HL-60 (cell line): ENCODE measurements at regions not wholly inside any gene's neighbourhood (a gene's known extent, or its start where the extent isn't known, plus 50 kb on each side); places are given as distances from the start of the nearest gene placed in this dataset.

Source experiments
- DNase-seq, 2 experiments: peaks; one replicate each; pipeline ENCODE4 v3.0.0-alpha.2; 2010 to 2020; ENCODE audit warnings: low read depth in 1 of 2, low spot score in 1 of 2
- H3K27ac ChIP-seq: fragments of 250-450 bp; sonication (Bioruptor Pico); replicated peaks from 2 replicates; pipeline ENCODE4 v1.5.1; 2020; ENCODE audit warnings: mild to moderate bottlenecking, moderate library complexity
- H3K27me3 ChIP-seq: fragments of 250-450 bp; sonication (Bioruptor Pico); 2 replicates; pipeline ENCODE4 v1.5.1; 2021; ENCODE audit warnings: mild to moderate bottlenecking, moderate library complexity; ENCODE audit not compliant: insufficient read depth, poor library complexity, severe bottlenecking
- H3K4me3 ChIP-seq: replicated peaks from 2 replicates; pipeline ENCODE4 v1.5.1; 2011; ENCODE audit warnings: mild to moderate bottlenecking, control low read depth, low read length; ENCODE audit not compliant: insufficient read depth
- CTCF ChIP-seq: IDR thresholded peaks from one replicate; pipeline ENCODE4 v1.5.1; 2011; ENCODE audit warnings: low read length, control low read depth, inconsistent platforms; ENCODE audit not compliant: insufficient read depth
- GABPA ChIP-seq: IDR thresholded peaks from 2 replicates; pipeline ENCODE4 v1.6.1; 2012; ENCODE audit warnings: low read depth
- POLR2AphosphoS5 ChIP-seq: IDR thresholded peaks from 2 replicates; pipeline ENCODE4 v1.6.1; 2012; ENCODE audit warnings: low read depth
- SPI1 ChIP-seq: IDR thresholded peaks from 2 replicates; pipeline ENCODE4 v1.6.1; 2012; ENCODE audit warnings: low read depth, mild to moderate bottlenecking, borderline replicate concordance
- TF ChIP-seq, protein P1 (sequence below): IDR thresholded peaks from 2 replicates; pipeline ENCODE4 v1.6.1; 2012; ENCODE audit warnings: low read depth; ENCODE audit not compliant: insufficient replicate concordance

- H3K27me3 ChIP-seq: peaks cover 2% of the 10 kb centered on the region
- no peak overlapping the region for H3K4me3 ChIP-seq
- no peak for TF ChIP-seq SPI1
- no peak for TF ChIP-seq POLR2AphosphoS5
- no peak overlapping the region for H3K27ac ChIP-seq
- no peak for DNase-seq
These were observed 58.0 kb upstream of the OLFM1 start for GRCh38 chr9:135029463-135029862.

GRCh38 chr9:135029871-135030565 lies 57.5 kb upstream of the OLFM1 start:
- Histone ChIP-seq H3K27ac (no peak overlapping the region), H3K27me3 (peaks cover 2% of the 10 kb centered on the region), H3K4me3 (no peak overlapping the region)
- no peak for TF ChIP-seq SPI1
- TF ChIP-seq CTCF: no peak
- TF ChIP-seq POLR2AphosphoS5: no peak
- no peak for TF ChIP-seq GABPA
- TF ChIP-seq, protein P1, sequence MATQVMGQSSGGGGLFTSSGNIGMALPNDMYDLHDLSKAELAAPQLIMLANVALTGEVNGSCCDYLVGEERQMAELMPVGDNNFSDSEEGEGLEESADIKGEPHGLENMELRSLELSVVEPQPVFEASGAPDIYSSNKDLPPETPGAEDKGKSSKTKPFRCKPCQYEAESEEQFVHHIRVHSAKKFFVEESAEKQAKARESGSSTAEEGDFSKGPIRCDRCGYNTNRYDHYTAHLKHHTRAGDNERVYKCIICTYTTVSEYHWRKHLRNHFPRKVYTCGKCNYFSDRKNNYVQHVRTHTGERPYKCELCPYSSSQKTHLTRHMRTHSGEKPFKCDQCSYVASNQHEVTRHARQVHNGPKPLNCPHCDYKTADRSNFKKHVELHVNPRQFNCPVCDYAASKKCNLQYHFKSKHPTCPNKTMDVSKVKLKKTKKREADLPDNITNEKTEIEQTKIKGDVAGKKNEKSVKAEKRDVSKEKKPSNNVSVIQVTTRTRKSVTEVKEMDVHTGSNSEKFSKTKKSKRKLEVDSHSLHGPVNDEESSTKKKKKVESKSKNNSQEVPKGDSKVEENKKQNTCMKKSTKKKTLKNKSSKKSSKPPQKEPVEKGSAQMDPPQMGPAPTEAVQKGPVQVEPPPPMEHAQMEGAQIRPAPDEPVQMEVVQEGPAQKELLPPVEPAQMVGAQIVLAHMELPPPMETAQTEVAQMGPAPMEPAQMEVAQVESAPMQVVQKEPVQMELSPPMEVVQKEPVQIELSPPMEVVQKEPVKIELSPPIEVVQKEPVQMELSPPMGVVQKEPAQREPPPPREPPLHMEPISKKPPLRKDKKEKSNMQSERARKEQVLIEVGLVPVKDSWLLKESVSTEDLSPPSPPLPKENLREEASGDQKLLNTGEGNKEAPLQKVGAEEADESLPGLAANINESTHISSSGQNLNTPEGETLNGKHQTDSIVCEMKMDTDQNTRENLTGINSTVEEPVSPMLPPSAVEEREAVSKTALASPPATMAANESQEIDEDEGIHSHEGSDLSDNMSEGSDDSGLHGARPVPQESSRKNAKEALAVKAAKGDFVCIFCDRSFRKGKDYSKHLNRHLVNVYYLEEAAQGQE: no peak
- no peak for DNase-seq

- Histone ChIP-seq H3K27me3 (peaks cover 2% of the 10 kb centered on the region), H3K27ac (no peak overlapping the region), H3K4me3 (no peak overlapping the region)
- TF ChIP-seq SPI1 (no peak), CTCF (no peak), POLR2AphosphoS5 (no peak), GABPA (no peak)
- TF ChIP-seq, protein P1: no peak
- no peak for DNase-seq
These were observed 56.8 kb upstream of the OLFM1 start for GRCh38 chr9:135030566-135031226.

DNA sequence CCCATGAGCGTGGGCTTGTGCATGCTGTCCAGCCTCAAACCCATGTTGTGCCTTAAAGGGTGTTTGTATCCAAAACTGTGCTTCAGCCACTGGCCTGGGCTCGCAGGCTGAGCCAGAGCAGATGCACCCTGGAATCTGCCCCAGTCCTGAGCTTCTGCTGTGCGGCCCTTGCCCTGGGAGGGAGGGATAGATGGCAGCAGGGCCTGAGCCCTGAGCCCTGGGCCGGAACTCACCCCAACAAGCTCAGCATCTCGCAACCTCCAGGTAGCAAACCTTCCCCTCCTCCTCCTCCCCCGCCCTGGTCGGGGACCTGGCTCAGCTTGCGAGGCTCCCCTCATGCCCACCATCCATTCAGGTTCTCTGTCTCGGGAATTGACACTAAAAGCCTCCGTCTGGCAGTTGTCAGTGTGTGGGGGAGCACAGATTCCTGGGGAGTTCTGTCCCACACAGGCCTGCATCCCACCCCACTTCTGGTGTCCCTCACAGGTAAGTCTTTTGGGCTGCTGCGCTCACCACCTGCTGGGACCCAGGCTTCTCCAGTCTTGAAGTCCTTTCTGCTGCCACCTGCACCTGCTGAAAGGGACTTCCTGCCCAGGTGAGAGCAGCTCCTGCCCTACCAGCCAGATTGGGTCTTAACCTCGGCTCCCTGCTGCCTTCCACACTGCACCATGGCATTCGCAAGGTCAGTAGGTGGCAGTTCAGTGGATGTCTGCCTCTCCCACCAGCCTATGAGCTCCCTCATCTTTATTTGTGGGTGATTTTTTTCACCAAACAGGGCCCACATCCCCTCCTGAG lies 55.2 kb upstream of the OLFM1 start:
- no peak overlapping the region for H3K27ac ChIP-seq
- no peaks in the 10 kb centered on the region for H3K27me3 ChIP-seq
- TF ChIP-seq, protein P1: no peak
- TF ChIP-seq SPI1 (no peak), POLR2AphosphoS5 (no peak), CTCF (no peak), GABPA (no peak)
- no peak overlapping the region for H3K4me3 ChIP-seq
- DNase-seq: no peak
